T1000 (cell line): ENCODE measurements at regions not wholly inside any gene's neighbourhood (a gene's known extent, or its start where the extent isn't known, plus 50 kb on each side); places are given as distances from the start of the nearest gene placed in this dataset.
"Not testable (repeated sequence)": the region's sequence is repeated elsewhere in the genome, so short reads cannot be mapped to it uniquely, and the experiment has no call there.

Source experiments
- DNase-seq: peaks from one replicate; lab custom pipeline; 2025; ENCODE audit warnings: mixed read lengths; lab: John Stamatoyannopoulos, UW

DNA sequence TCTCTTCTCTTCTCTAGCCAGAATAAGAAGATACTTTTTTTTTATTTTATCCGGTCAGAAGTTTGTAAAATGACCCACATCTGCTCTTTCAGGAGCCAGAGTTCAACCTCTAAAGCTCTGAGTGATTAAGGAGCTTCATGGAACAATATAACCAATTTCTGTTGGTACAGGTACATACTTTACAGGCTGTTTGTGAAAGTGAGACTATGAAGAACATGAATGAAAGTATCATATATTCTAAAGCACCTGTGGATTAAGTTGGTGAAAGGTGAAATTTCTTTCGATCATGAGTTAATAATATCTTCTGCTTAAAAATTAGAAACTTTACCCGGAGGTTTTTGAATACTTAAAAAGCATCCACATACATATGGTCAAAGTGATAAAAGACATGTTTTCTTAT lies 65.2 kb downstream of the DMRT2 start:
- no peak for DNase-seq

DNA sequence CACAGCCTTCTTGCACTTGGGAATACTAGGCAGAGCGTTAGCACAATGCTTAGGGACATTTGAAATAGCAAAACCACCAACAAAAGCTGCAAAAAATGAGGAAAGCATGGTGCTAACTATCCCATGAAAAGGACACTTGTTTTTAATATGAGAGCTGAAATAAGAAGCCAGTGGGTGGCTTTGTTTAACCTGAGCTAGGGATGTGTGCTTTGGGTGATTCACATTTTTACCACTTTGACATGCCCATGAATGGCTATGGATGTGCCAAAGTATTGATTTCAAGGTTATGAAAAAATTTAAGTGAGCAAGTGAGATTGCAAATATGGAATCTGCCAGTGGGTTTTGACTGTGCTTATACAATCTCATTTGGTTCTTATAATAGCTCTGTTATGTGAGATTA lies 67.3 kb downstream of the DMRT2 start:
- no peak for DNase-seq

DNA sequence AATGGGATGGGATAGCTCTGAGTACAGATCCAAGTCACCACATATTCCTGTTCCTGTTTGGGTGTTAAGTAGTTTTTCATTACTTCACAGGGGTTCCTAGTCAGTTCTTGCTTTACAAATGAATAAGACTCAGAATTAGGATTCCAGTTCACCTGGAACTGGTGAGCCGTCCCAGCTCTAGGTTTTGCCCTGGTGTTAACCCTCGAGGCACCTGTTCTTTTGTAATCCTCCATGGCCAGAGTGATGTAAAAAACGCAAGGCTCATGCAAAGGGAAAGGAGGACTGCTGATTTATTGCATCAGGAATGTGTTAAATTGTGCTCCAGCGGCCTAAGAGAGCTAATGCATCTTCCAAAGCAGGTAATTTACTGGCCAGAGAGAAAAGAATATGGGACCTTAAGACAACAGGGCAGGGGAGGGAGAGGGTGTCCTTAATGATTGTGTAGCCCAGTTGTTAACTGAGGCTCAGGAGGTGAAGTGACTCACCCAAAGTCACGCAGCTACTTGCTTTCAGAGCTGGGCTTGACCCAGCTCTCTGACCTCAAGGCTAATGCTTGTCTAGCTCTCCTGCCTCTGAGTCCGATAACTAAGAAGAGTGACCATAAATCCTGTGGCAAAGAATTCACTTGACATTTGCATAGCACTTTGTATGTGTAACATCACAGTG lies 70.5 kb downstream of the DMRT2 start:
- no peak for DNase-seq

DNA sequence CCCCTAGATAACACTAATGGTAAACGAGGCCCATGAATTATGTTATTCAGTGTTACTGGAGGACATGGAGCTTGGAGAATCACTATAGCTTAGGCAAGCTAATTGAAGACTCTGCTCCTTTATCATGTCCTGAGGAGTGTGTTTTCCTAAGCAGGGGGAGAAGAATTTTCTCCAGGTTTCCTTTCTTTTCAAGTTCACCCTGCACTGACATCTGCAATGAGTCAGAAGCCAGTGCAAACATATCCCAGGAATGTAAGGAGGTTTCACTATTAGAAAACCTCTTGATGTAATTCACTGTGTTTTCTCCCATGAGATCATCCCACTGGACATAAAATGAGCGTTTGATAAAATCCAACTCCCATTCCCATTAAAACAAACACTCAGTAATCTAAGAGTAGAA lies 75.6 kb downstream of the DMRT2 start:
- peak; percentile 8 for DNase-seq

DNA sequence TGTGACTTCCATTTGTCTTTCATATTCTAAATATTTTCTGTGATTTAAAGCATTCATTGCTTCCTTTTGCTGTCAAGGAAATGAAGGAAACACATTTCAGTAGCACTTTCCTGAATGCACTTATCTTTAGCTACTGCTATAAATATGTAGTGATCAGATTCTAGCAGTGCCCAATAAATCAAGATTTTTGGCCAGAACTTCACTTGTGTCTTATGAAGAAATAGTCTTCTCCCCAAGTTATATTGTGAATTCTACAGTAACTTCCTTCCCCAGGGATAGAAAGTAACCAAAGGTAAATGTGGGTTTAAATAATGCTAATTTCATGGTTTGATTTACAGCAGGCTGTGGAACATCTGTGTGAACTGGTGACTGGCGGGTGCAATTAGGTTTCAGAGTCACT lies 77.9 kb downstream of the DMRT2 start:
- DNase-seq = no peak

DNA sequence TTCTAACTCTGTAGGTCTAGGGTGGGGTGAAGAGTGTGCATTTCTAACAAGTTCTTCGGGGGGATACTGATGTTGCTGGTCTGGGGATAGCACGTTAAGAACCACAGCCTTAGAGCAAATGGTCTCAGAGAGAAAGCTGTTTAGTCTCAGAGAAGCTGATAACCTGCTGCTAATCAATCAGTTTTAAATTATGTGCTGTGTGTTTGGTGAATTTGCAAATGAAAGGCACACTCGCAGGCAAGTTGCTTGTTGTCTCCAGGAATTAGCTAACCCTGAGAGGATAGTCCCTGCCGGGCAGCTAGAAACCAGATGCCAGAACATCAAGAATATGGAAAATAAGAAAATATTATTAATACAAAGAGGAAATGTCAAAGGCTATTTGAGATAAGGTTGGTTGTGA lies 79.2 kb downstream of the DMRT2 start:
- DNase-seq = no peak

DNA sequence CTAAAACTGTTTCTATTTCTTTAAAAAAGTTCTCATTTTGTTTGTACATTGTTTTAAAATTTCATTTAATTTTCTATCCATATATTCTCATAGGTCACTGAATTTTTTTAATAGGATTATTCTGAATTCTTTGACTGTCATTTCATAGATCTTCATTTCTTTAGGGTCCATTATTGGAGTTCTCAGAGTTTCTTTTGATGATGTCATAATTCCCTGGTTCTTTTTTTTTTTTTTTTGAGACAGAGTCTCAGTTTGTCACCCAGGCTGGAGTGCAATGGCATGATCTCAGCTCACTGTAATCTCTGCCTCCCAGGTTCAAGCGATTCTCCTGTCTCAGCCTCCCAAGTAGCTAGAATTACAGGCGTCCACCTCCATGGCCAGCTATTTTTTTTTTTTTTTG lies 89.9 kb downstream of the DMRT2 start:
- no peak for DNase-seq

DNA sequence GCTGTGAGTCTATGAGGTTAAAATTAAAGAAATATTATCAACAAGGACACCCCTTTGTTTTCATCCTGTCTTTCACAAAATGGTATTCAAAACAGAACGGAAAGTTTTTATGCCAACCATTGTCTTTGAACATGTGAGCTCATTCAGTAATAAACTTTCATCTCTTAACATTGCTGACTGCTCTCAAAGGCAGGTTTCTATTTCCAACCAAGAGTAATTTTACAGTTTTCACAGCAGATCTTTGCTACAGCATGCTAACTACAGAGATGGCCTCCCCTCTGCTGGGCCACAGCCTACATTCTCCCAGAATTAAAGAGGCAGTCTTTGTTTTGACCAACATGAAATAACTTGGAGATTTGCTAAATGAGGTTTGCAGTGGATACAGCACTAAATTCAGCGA lies 101.5 kb downstream of the DMRT2 start:
- no peak for DNase-seq

DNA sequence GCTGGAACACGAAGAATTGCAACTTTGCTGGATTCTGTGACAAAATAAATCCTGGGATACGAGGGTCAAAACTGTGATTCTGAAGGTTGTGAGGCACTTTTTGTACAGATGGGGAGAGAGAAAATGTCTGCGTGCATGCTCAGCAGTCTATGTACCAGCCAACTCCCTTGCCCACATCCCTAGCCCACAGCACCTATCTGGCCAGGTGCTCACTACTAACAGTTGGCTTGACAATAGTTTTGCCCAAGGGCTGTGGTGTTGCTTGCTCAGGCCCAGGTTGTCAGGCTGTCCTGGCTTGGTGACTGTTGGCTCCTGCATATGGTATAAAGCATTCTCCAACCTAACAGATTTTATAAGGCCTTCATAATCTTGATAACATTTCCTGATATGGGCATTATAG lies 102.0 kb downstream of the DMRT2 start:
- no peak for DNase-seq

DNA sequence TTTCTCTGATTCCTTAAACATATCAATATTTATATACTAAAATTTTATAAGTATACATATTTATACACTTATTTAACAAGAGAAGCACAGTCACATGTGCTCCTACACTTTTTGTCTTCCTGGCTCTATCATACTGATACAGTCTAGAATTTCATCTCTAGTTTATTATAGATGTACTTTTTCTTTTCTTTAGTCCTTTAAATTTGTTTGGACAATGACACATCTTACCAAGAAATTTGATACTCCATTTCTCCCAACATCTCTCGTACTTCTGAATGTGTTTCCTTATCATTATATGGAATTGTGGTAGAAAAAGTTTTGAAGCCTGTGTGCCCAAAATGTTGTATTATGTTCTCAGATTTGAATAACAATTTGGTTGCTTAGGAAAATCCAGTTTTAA lies 104.6 kb downstream of the DMRT2 start:
- DNase-seq = no peak

DNA sequence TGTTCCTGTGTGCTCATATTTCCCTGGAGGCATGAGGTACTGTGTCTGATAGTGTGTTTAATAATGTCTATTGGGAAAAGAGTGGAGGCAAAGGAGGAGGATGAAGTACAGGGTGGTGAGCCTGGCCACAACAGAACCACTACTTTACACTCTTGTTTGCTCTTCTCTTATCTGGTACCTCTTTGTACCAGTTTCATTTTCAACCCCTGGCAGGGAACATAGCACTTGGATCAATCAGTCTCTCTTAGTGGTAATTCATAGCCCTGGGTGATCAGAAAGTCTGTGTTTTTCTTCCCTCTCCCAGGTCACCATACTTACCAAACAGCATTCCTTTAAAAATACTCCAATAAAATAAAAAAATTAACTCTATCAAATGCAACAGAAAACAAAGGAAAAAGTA lies 105.4 kb downstream of the DMRT2 start:
- no peak for DNase-seq

DNA sequence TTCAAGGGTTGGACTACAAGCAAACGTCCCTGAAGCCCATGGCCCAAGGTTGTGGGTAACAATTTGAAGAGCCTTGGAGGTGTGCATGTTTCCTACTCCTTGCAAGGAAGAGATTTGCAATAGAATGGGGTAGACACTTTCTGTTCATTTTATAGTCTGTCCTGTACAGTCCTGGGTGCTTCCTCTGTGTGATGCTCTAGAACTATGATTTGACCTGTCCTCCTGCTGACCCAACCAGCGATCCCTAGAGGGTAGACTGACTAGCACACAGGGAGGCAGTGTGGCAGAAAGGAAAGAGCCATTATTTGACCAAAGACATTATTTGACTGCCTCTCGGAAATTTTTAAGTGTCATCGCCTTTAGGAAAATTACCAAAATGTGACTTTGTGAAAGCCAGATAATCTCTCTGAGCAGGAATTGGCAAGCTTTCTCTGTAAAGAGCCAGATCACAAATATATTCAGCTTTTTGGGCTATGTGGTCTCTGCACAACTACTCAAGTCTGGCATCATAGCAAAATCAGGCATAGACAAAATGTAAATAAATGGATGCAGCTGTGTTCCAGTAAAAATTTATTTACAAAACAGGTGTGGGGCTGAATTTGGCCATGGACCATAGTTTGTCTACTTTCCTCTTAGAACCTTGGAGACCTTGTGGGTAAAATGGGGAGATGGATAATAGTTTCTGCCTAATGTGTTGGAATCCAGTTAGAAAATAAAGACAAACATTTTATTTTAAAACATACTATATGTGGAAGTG lies 106.8 kb downstream of the DMRT2 start:
- DNase-seq = no peak

DNA sequence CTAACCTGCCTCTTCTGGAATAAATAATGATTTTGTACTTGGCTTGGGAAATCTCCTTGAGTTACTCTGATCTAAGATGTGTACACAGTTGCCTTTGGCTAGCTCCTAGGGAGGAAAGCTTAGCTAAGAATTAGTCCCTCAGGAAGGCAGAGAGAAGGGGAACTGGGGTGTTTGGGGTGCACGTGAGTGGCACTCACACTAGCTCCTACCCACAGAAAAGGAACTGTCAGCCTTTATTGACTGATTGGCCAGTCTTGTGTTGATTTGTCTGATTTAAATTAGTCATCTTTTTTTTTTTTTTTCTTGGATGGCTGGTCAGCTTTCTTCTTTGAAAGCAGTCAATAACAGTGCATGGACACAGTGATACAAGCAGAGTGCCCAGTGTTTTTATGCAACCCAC lies 107.7 kb downstream of the DMRT2 start:
- no peak for DNase-seq

DNA sequence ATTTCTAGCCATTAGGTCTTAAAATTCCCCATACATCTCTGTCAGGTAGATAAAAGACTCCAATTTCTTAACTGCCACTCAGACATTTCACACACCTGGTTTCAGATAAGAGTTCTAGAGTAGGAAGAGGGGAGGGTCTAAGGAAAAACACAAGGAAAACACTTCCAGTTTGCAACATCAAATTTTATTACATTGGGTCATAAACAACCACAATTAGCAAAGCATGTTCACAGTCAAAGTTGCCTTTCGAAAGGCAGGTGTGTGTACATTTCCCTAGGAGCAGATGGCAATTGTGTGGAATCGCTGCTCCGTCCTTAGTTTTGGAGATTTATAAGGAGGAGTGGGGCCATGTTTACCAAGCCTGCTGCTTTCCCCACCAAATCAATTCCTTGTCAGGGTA lies 120.8 kb downstream of the DMRT2 start:
- DNase-seq = no peak

DNA sequence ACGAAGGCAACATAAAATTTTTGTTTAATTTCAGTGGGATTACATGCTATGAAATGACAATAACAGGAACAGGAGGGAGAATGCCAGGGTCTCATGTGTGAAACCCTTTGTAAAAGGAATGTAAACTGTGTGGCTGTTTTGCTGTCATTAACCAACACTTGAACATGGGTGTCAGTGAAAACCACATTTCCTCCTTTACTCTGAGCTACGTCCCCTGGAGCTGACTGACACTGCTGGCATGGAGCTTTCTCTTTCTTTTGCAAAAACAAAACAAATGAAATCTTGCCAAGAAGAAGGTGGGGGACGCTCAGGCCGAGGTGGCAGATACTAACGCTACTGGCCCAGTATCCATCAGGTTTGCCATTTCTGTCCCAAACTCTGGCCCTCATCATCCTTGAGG lies 121.4 kb downstream of the DMRT2 start:
- no peak for DNase-seq

DNA sequence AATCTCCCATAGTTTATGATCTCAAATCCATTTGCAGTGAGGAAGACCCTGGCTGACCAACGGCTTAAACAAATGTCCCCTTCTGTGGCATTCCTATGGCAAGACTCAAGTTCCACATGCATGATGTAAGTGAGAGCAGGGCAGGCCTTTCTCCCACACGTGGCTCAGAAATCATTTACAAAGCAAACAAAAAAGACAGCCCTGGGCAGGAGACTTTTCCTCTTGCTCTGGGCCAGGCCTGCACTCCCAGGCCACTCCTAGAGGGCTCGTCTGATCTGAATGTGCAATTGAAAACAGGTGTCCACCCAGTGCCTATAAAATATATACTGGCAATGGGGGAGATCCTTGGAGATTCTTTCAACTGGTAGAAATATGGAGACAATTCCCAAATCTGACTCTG lies 123.1 kb downstream of the DMRT2 start:
- no peak for DNase-seq

DNA sequence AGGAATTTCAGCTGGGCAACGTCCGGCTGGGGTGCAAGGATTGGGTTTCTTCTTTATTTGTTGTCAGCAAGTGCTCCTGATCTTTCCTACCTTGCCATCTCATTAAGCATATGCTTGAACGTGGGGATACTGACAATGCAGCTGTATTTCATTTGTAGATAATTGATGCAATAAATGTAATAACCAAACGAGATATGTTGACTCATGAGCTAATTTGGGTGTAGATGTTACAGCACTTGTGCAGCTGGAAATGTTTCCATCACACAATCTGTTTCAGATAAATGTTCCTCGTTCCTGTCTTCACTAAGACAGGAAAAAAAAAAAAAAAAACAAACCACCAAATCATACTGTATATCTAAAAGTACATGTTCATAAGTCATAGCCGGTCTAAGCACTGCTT lies 123.8 kb downstream of the DMRT2 start:
- DNase-seq = no peak

DNA sequence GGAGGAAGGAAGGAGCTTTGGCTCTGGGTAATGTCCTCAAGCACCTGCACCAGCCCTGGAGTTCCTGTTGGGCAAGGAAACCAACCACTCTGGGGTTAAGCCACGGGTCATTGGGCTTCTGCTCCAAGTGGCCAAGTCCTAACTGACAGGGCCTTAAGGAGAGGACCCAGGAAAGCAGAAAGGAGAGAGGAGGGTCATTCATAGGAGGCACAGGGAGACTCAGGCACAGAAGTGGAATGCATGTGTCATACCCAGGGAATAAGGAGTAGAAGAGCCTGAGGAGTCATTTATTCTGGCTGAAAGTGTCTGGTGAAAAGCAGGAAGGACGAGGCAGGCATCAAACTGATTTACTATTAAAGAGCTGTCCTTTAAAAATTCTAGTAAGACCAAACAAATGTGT lies 129.2 kb downstream of the DMRT2 start:
- DNase-seq = no peak

DNA sequence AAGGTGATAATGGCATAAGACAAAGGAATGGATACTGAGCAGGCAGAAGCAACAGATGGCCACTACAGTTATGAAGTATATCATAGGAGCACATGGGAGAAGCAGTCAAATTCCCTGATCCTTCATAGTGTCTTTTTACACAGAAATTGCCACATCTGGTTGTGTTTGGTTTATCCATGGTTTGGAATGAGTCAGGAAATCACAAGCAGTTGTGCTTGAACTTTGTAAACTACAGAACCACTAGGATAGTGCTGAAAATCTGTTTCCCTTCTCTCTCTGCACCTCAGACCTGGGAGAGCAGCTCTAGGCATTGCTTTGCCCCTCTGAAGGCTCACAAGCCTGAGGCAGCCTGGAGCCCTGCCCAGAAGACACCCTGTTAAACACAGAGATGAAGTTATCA lies 134.0 kb downstream of the DMRT2 start:
- DNase-seq = no peak

DNA sequence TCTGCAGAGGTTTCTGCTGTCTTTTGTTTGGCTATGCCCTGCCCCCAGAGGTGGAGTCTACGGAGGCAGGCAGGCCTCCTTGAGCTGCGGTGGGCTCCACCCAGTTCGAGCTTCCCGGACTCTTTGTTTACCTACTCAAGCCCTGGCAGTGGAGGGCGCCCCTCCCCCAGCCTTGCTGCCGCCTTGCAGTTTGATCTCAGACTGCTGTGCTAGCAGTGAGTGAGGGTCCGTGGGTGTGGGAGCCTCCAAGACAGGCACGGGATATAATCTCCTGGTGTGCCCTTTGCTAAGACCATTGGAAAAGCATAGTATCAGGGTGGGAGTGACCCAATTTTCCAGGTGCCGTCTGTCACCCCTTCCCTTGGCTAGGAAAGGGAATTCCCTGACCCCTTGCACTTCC lies 137.0 kb downstream of the DMRT2 start:
- not testable (repeated sequence) for DNase-seq

DNA sequence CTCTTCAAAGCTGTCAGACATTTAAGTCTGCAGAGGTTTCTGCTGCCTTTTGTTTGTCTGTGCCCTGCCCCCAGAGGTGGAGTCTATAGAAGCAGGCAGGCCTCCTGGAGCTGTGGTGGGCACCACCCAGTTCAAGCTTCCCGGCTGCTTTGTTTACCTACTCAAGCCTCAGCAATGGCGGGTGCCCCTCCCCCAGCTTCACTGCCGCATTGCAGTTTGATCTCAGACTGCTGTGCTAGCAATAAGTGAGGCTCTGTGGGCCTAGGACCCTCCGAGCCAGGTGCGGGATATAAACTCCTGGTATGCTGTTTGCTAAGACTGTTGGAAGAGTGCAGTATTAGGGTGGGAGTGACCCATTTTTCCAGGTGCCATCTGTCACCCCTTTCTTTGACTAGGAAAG lies 145.5 kb downstream of the DMRT2 start:
- not testable (repeated sequence) for DNase-seq

DNA sequence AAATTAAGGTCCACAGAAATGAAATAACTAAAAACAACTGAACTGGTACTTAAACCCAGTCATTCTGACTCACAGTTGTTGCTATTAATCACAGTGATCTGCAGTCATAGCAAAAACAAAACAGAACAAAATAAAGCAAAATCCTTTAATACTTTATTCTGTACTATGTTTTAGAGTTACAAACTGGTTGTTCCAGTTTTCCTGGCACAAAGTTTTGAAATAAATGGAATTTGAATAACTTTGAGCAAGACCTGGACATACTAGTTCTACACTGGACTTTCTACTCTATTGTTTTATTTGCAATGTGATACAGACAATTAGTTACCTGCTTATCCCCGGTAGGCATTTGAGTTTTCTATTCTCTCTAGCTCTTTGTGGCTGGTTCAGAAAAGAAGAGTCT lies 147.9 kb downstream of the DMRT2 start:
- no peak for DNase-seq

DNA sequence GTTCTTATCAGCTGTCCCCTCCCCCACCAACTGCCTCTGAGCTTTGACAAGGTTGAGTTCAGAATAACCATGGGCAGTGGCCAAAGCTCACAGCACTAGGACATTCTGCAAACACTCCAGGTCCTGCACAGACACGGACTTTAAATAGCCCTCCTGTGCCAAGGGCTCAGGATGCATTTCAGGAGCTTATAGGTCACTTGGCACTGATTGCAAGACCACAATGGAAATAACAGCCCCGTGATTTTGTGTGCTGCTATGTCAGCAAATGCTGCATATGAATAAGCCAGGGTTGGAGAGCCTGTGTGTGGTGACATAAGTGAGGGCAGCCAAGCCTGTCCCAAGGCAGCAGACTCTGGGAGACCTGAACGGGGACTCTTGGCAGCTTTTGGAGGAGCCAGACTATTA lies 150.7 kb downstream of the DMRT2 start:
- DNase-seq = no peak

DNA sequence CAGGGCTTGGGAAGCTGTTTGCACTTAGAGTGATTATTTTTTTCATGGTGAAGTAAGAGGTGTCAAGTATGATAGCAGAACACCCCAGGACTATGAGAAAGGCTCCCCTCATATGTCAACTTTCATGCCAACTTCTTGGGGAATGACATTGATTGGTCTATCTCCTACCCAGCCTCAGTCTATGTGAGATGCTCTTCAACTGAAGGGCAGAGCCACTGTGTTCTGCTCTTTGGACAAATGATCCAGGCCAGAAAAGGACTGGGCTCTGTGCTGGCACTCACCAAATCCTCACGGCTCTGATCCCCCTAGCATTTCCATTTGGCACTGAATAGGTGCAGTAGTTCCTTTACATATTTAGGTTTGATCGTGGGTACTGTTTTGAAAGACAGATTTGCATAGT lies 151.1 kb downstream of the DMRT2 start:
- no peak for DNase-seq
